MCF 10A (cell line): ENCODE measurements at regions not wholly inside any gene's neighbourhood (a gene's known extent, or its start where the extent isn't known, plus 50 kb on each side); places are given as distances from the start of the nearest gene placed in this dataset.
A peak's percentile ranks its signal among the peaks of the same experiment; 100 is the strongest.
"Not testable (repeated sequence)": the region's sequence is repeated elsewhere in the genome, so short reads cannot be mapped to it uniquely, and the experiment has no call there.

Source experiments
- BruUV-seq: library from RNA; stranded (reverse); fragments of 400-500 nt; replicated peaks from 2 replicates; lab custom pipeline; 2021; lab: Mats Ljungman, UMichigan
- CTCF ChIA-PET: fragments of 300-600 bp; sonication (Branson Sonifier 250); formaldehyde crosslinking; extraction: SDS; loops from one replicate; lab custom pipeline; 2021; ENCODE audit warnings: antibody characterized with exemption, inconsistent platforms; lab: Yijun Ruan, JAX
- POLR2A ChIA-PET: fragments of 300-600, 350-650 bp; sonication (Branson Sonifier 250); formaldehyde crosslinking; extraction: SDS; loops from one replicate; lab custom pipeline; 2020; ENCODE audit warnings: antibody characterized with exemption, inconsistent platforms; lab: Yijun Ruan, JAX
- DNase-seq: peaks from one replicate; pipeline ENCODE4 v3.0.0-alpha.2; 2018; ENCODE audit not compliant: unreplicated experiment
- H3K27ac Mint-ChIP-seq: one replicate; pipeline ENCODE4 v1.8.0; 2022; ENCODE audit warnings: mild to moderate bottlenecking, low read depth, mixed read lengths; ENCODE audit not compliant: unreplicated experiment
- H3K27me3 Mint-ChIP-seq: one replicate; pipeline ENCODE4 v1.8.0; 2022; ENCODE audit warnings: mixed read lengths; ENCODE audit not compliant: insufficient read depth, unreplicated experiment
- H3K36me3 Mint-ChIP-seq: one replicate; pipeline ENCODE4 v1.8.0; 2022; ENCODE audit warnings: mild to moderate bottlenecking, moderate library complexity, mixed read lengths; ENCODE audit not compliant: insufficient read depth, unreplicated experiment
- H3K4me1 Mint-ChIP-seq: one replicate; pipeline ENCODE4 v1.8.0; 2022; ENCODE audit warnings: mixed read lengths; ENCODE audit not compliant: insufficient read depth, unreplicated experiment
- H3K4me3 Mint-ChIP-seq: one replicate; pipeline ENCODE4 v1.8.0; 2022; ENCODE audit warnings: mild to moderate bottlenecking, moderate library complexity, mixed read lengths; ENCODE audit not compliant: unreplicated experiment
- H3K9me3 Mint-ChIP-seq: one replicate; pipeline ENCODE4 v1.8.0; 2022; ENCODE audit warnings: mixed read lengths; ENCODE audit not compliant: unreplicated experiment
- CTCF ChIP-seq: fragments of 200-600 bp; IDR thresholded peaks from one replicate; pipeline ENCODE4 v1.8.0; 2022; ENCODE audit warnings: antibody characterized with exemption, mild to moderate bottlenecking; ENCODE audit not compliant: unreplicated experiment
- intact Hi-C: fragments of 100-400 bp; cut with micrococcal nuclease; formaldehyde crosslinking; loops from 2 replicates; pipeline ENCODE4 v1.14.1; 2022

DNA sequence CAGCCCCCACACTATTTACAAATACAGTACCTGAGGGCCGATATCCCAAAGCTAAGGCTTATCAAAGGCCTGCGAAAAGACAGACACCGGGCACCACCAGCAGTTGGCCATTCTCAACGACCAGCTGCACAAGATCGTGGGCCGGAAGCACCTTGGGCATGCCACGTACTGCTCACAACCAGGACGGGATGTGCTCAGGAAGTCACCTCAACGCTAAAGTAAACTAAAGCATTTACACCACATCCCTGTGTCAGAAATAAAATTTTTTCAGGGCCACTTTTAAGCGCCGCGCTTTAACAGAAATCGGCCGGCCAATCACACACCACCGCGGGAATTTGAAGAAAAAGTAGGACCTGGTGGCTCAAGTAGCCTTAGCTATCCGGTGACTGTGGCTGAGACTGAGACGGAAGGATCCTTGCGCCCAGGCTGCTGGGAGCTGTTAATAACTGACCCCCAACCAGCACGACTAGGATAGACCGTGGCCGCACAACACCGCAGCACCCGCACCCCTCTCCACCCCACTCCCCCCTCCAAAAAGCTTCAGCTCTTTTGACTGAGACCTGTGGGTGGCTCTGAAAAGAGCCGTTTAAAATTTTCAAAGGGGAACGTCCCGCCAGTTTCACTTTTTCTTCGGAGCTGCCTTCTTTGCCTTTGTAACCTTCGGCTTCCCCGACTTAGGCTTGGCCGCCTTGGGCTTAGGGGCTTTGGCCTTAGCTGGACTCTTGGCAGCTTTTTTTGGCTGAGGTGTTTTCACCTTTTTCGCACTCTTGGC lies 131.2 kb upstream of the BTN3A2 start:
- DNase-seq = peak; percentile 55
- Mint-ChIP-seq H3K27ac (peak overlapping the region; percentile 85), H3K36me3 (peaks cover 13% of the 10 kb centered on the region), H3K27me3 (no peaks in the 10 kb centered on the region), H3K4me1 (peaks cover 32% of the 10 kb centered on the region), H3K9me3 (no peaks in the 10 kb centered on the region), H3K4me3 (peak overlapping the region; percentile 82)
- intact Hi-C loops = loop anchor here (1.0 to 2.0 kb wide), 2 partner anchors 17 kb away; a partner anchor contains a TSS
- no TSS peak for BruUV-seq
- TF ChIP-seq CTCF = no peak
- POLR2A ChIA-PET = interaction anchor here (0.5 to 7.0 kb wide), 40 partner anchors 10 to 1775 kb away, joined by 3 to 200 read pairs (median 6); a partner anchor contains a TSS
- CTCF ChIA-PET = interaction anchor here (0.7 to 2.1 kb wide), 7 partner anchors 14 to 83 kb away, joined by 3 to 9 read pairs (median 5); a partner anchor contains a TSS

- ChIA-PET CTCF (interaction anchor here (0.6 to 2.1 kb wide), 8 partner anchors 12 to 82 kb away, joined by 3 to 9 read pairs (median 4); a partner anchor contains a TSS), POLR2A (interaction anchor here (0.6 to 7.0 kb wide), 40 partner anchors 9 to 1633 kb away, joined by 3 to 200 read pairs (median 6); a partner anchor contains a TSS)
- H3K27ac Mint-ChIP-seq = peak overlapping the region; percentile 85
- no peak for TF ChIP-seq CTCF
- H3K4me1 Mint-ChIP-seq = peaks cover 32% of the 10 kb centered on the region
- BruUV-seq = TSS peak; percentile 97
- H3K9me3 Mint-ChIP-seq = no peaks in the 10 kb centered on the region
- peaks cover 13% of the 10 kb centered on the region for H3K36me3 Mint-ChIP-seq
- DNase-seq = peak; percentile 90
- intact Hi-C loops = loop anchor here (1.0 to 2.0 kb wide), 2 partner anchors 16 to 17 kb away; a partner anchor contains a TSS
- no peaks in the 10 kb centered on the region for H3K27me3 Mint-ChIP-seq
- peak overlapping the region; percentile 82 for H3K4me3 Mint-ChIP-seq
Measured at GRCh38 chr6:26234421-26235301, 130.3 kb upstream of the BTN3A2 start.

- Mint-ChIP-seq H3K9me3 (no peaks in the 10 kb centered on the region), H3K36me3 (peaks cover 13% of the 10 kb centered on the region), H3K27ac (peak overlapping the region; percentile 85), H3K4me3 (peak overlapping the region; percentile 82), H3K4me1 (peaks cover 27% of the 10 kb centered on the region), H3K27me3 (no peaks in the 10 kb centered on the region)
- peak; percentile 26 for DNase-seq
- intact Hi-C loops = loop anchor here (2.0 kb wide), 1 partner anchor 16 kb away; a partner anchor contains a TSS
- CTCF ChIA-PET = interaction anchor here (0.6 to 0.7 kb wide), 3 partner anchors 12 to 57 kb away, joined by 3 to 4 read pairs (median 3); no protein-coding TSS in a partner anchor
- no TSS peak for BruUV-seq
- no peak for TF ChIP-seq CTCF
- POLR2A ChIA-PET = interaction anchor here (0.7 to 7.0 kb wide), 26 partner anchors 8 to 1632 kb away, joined by 3 to 200 read pairs (median 10); a partner anchor contains a TSS
Measured at GRCh38 chr6:26235302-26235670, 129.7 kb upstream of the BTN3A2 start.

GRCh38 chr6:26239415-26239814 lies 125.6 kb upstream of the BTN3A2 start:
- BruUV-seq, POLR2A ChIA-PET, DNase-seq, H3K27me3 Mint-ChIP-seq, intact Hi-C loops, H3K4me3 Mint-ChIP-seq, CTCF ChIA-PET, H3K9me3 Mint-ChIP-seq, H3K27ac Mint-ChIP-seq: not testable (repeated sequence)
- H3K36me3 Mint-ChIP-seq = peaks cover 11% of the 10 kb centered on the region
- H3K4me1 Mint-ChIP-seq = peaks cover 12% of the 10 kb centered on the region
